Body of pancreas (tissue), 4 donors: ENCODE measurements at regions not wholly inside any gene's neighbourhood (a gene's known extent, or its start where the extent isn't known, plus 50 kb on each side); places are given as distances from the start of the nearest gene placed in this dataset.

Experiments
- POLR2A ChIP-seq, 3 donors: fragments of 450-650 bp; IDR thresholded peaks; one replicate each; pipeline ENCODE4 v1.6.1; 2016; ENCODE audit warnings: antibody characterized with exemption in 3 of 3, mild to moderate bottlenecking in 2 of 3
- TF ChIP-seq, protein P1 (sequence below), 7 experiments: fragments of 450-650 bp in 4 of 7; fragments of 200-600 bp in 3 of 7; sonication (generic) in 3 of 7; IDR thresholded peaks; one replicate each; pipeline ENCODE4 v1.5.1; 2016 to 2019; ENCODE audit warnings: antibody characterized with exemption in 7 of 7

DNA sequence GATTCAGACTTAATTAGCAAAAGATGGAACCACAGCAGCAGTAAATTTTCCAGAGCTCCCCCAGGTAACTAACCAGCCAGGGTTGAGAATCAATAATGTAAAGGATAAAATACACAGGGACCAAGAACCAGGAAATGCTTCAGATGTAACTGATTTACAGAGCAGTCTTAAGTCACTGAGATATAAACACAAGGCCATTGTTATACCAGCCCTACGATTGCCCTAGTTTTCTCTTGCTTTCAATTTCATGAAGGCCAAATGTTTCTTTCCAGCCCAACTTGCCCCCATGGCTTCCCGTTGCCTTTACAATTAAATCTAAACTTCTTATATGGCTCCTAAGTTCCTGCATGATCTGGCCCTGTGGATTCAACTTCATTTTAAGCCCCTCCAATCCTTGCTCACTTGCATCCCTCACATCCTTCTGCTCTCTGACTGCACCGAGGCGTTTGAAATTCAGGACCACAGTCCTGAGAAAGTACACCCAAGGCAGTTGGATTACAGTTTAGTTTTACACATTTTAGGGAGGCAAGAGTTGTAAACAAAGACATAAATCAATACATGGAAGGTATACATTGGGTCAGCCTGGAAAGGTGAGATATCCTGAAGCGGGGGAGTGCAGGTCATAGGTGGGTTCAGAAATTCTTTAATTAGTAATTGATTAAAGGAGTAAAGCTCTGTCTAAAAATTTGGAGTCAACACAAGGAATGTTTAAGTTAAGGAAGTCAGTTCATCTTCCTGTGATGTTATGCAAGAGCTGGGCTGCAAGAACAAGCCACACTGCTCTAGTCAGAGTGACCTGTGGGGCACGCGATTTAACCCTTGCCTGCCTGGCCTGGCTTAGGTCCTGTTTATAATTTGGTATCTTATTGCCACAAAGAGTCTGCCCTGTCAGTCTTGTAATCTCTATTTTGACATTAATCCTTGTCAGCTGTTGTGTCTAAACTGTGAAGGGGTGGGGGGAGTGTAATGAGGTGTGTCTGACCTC, 69.9 kb upstream of the COG2 start:
- TF ChIP-seq, protein P1, sequence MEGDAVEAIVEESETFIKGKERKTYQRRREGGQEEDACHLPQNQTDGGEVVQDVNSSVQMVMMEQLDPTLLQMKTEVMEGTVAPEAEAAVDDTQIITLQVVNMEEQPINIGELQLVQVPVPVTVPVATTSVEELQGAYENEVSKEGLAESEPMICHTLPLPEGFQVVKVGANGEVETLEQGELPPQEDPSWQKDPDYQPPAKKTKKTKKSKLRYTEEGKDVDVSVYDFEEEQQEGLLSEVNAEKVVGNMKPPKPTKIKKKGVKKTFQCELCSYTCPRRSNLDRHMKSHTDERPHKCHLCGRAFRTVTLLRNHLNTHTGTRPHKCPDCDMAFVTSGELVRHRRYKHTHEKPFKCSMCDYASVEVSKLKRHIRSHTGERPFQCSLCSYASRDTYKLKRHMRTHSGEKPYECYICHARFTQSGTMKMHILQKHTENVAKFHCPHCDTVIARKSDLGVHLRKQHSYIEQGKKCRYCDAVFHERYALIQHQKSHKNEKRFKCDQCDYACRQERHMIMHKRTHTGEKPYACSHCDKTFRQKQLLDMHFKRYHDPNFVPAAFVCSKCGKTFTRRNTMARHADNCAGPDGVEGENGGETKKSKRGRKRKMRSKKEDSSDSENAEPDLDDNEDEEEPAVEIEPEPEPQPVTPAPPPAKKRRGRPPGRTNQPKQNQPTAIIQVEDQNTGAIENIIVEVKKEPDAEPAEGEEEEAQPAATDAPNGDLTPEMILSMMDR (IDR thresholded peaks at IDR 0.05) = no peak
- no peak for TF ChIP-seq POLR2A (IDR thresholded peaks at IDR 0.05)
